Activated naive CD8-positive, alpha-beta T cell (primary cell): ENCODE measurements at regions not wholly inside any gene's neighbourhood (a gene's known extent, or its start where the extent isn't known, plus 50 kb on each side); places are given as distances from the start of the nearest gene placed in this dataset.

Source experiments
- H3K27ac Mint-ChIP-seq: one replicate; pipeline ENCODE4 v1.8.0; 2021; ENCODE audit warnings: mixed read lengths
- H3K27me3 Mint-ChIP-seq: one replicate; pipeline ENCODE4 v1.8.0; 2021; ENCODE audit warnings: mixed read lengths
- H3K36me3 Mint-ChIP-seq: one replicate; pipeline ENCODE4 v1.8.0; 2021; ENCODE audit warnings: mixed read lengths
- H3K4me1 Mint-ChIP-seq: one replicate; pipeline ENCODE4 v1.8.0; 2021; ENCODE audit warnings: low read depth, mixed read lengths
- H3K4me3 Mint-ChIP-seq: one replicate; pipeline ENCODE4 v1.8.0; 2021; ENCODE audit warnings: mild to moderate bottlenecking, mixed read lengths
- H3K9me3 Mint-ChIP-seq: one replicate; pipeline ENCODE4 v1.8.0; 2021; ENCODE audit warnings: low read depth, mixed read lengths

- Mint-ChIP-seq H3K4me3 (no peak overlapping the region), H3K4me1 (no peaks in the 10 kb centered on the region), H3K36me3 (no peaks in the 10 kb centered on the region), H3K27ac (no peak overlapping the region), H3K9me3 (no peaks in the 10 kb centered on the region), H3K27me3 (no peaks in the 10 kb centered on the region)
Measured at GRCh38 chr14:22412926-22413411, 176.1 kb downstream of the DAD1 start.

DNA sequence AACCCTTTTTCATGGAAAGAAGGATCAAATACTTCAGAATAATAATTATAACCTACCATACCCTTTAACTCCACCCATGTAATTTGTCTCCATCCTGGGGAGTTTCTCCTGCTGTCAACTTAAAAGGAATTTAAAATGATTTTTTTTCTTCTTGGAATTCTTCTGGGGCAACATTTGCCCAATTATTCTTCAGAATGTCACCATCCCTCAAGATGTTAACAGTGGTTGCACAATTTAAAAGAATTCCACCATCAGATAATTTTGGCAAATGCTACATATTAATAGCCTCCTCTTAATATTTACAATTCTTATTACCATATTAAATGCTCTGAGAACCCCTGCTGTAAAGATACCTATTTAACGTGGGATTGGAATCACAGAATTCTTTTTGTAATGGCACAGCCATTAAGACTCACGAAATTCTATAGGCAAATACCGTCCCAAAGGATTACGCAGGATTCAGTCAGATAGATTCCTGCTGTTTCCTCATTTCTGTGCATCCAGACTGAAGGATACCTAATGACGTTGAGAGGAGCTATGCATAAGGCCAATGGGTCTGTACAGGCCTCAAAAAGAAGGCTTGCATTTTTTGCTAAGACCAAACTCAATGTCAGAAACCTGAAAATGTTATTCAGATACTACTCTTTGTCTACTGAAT, 177.5 kb downstream of the DAD1 start:
- H3K27ac Mint-ChIP-seq = no peak overlapping the region
- H3K4me3 Mint-ChIP-seq = no peak overlapping the region
- no peaks in the 10 kb centered on the region for H3K27me3 Mint-ChIP-seq
- no peaks in the 10 kb centered on the region for H3K9me3 Mint-ChIP-seq
- H3K36me3 Mint-ChIP-seq = no peaks in the 10 kb centered on the region
- no peaks in the 10 kb centered on the region for H3K4me1 Mint-ChIP-seq

- no peaks in the 10 kb centered on the region for H3K4me1 Mint-ChIP-seq
- H3K27ac Mint-ChIP-seq = no peak overlapping the region
- no peaks in the 10 kb centered on the region for H3K36me3 Mint-ChIP-seq
Measured at GRCh38 chr14:22410497-22410896, 178.5 kb downstream of the DAD1 start.

DNA sequence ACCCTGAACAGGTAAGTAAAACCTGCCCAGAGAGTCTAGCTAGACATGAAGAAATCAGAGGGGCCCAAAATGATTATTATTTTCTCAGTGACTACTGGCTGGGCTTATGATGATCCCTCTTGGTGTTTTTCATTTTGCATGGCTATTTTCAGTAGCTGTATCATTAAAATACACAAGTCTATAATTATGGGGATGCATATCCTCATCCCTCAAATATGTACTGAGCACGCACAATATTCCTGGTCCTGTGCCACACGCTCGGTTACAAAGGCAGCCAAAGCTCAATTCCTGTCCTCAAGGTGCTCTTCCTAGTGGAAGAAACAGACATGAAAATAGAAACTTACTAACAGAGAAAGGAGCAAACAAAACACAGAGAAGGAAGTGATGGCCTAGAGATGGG, 180.0 kb downstream of the DAD1 start:
- no peaks in the 10 kb centered on the region for H3K36me3 Mint-ChIP-seq
- no peaks in the 10 kb centered on the region for H3K27me3 Mint-ChIP-seq
- no peak overlapping the region for H3K4me3 Mint-ChIP-seq
- H3K4me1 Mint-ChIP-seq = no peaks in the 10 kb centered on the region
- H3K9me3 Mint-ChIP-seq = no peaks in the 10 kb centered on the region
- no peak overlapping the region for H3K27ac Mint-ChIP-seq

More at GRCh38 chr14:22410497-22410896, 178.5 kb downstream of the DAD1 start:
- Mint-ChIP-seq H3K27me3 (no peaks in the 10 kb centered on the region), H3K4me3 (no peak overlapping the region), H3K9me3 (no peaks in the 10 kb centered on the region)

GRCh38 chr14:22408547-22408946, 180.5 kb downstream of the DAD1 start:
- H3K4me1 Mint-ChIP-seq = no peaks in the 10 kb centered on the region
- H3K27me3 Mint-ChIP-seq = no peaks in the 10 kb centered on the region
- H3K4me3 Mint-ChIP-seq = no peak overlapping the region
- no peak overlapping the region for H3K27ac Mint-ChIP-seq
- no peaks in the 10 kb centered on the region for H3K9me3 Mint-ChIP-seq
- H3K36me3 Mint-ChIP-seq = no peaks in the 10 kb centered on the region

DNA sequence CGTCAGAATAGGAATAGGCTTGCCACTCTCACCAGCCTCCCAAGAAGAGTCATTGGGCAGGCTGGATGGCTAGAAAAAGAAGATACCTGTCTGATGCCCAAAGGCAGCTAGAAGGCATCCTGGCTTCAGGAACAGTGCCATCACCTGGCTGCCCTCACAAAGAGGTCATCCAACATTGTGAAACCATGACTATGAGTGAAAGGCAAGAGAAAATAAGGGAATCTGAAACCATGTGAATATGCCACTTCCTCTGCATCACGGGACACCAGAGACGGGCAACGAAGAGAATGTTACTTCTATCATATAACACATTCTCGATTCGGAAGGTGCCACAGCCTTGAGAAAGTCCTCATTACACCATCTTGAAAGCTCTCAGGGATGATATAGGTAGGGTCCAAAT, 182.0 kb downstream of the DAD1 start:
- Mint-ChIP-seq H3K4me3 (no peak overlapping the region), H3K4me1 (no peaks in the 10 kb centered on the region), H3K36me3 (no peaks in the 10 kb centered on the region), H3K27me3 (no peaks in the 10 kb centered on the region), H3K9me3 (no peaks in the 10 kb centered on the region), H3K27ac (no peak overlapping the region)

- Mint-ChIP-seq H3K4me3 (no peak overlapping the region), H3K36me3 (no peaks in the 10 kb centered on the region), H3K27ac (no peak overlapping the region), H3K9me3 (no peaks in the 10 kb centered on the region), H3K27me3 (no peaks in the 10 kb centered on the region), H3K4me1 (no peaks in the 10 kb centered on the region)
Measured at GRCh38 chr14:22405201-22405600, 183.8 kb downstream of the DAD1 start.

GRCh38 chr14:22403296-22403695, 185.7 kb downstream of the DAD1 start:
- H3K36me3 Mint-ChIP-seq = no peaks in the 10 kb centered on the region
- no peaks in the 10 kb centered on the region for H3K27me3 Mint-ChIP-seq
- H3K4me3 Mint-ChIP-seq = no peak overlapping the region
- H3K27ac Mint-ChIP-seq = no peak overlapping the region
- no peaks in the 10 kb centered on the region for H3K9me3 Mint-ChIP-seq
- H3K4me1 Mint-ChIP-seq = no peaks in the 10 kb centered on the region

DNA sequence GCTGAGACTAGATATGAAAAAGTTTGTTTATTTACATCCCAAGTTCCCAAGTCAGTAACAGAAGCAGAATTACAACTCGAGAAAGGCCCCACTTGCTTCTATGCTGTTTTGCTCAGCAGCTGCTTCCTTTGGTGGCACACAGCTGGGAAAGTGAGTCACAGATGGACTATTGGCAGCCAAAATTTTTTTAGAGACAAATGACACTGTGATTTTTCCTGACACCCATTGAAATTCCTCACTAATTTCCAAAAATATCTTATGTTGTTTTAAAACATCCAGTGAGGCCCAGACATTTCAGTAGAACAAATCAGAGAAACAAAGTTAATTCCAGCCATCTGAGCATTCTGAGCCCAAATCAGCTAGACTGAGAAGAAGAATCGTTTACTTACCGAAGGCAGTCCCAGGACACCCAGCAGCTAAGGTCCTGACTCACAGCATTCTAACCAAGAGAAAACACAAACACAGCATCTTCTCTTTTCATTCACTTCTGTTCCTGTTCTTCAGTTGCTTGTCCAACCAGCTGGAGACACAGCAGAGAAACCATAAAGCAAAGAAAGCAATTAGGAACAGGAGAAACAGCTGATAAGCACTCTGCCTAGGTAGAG, 188.3 kb downstream of the DAD1 start:
- Mint-ChIP-seq H3K9me3 (no peaks in the 10 kb centered on the region), H3K27me3 (no peaks in the 10 kb centered on the region), H3K4me3 (no peak overlapping the region)

DNA sequence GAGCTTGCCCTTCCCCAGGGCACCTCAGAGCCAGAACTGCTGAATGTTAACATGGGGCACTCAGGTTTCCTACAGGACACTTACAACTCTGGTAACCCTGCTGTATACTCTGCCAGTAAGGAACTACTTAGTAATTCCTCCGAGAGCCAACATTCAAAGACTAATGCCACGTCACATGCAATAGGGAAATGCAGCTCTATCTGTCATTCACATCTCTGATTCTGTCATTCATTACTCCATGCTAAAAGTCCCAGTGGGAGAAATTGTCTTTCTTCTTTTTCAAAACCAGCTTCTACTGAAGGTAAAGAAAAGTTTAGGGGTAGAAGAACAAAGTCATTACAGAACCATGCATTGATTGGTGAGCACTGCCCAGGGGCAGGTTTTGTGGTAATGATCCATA, 189.2 kb downstream of the DAD1 start:
- Mint-ChIP-seq H3K4me1 (no peaks in the 10 kb centered on the region), H3K27ac (no peak overlapping the region), H3K27me3 (no peaks in the 10 kb centered on the region), H3K9me3 (no peaks in the 10 kb centered on the region), H3K36me3 (no peaks in the 10 kb centered on the region), H3K4me3 (no peak overlapping the region)

More for the DNA sequence above, 188.3 kb downstream of the DAD1 start:
- no peaks in the 10 kb centered on the region for H3K36me3 Mint-ChIP-seq
- H3K4me1 Mint-ChIP-seq = no peaks in the 10 kb centered on the region
- no peak overlapping the region for H3K27ac Mint-ChIP-seq

- Mint-ChIP-seq H3K4me1 (no peaks in the 10 kb centered on the region), H3K4me3 (no peak overlapping the region), H3K9me3 (no peaks in the 10 kb centered on the region), H3K36me3 (no peaks in the 10 kb centered on the region), H3K27me3 (no peaks in the 10 kb centered on the region), H3K27ac (no peak overlapping the region)
Measured at GRCh38 chr14:22397221-22397737, 191.7 kb downstream of the DAD1 start.

DNA sequence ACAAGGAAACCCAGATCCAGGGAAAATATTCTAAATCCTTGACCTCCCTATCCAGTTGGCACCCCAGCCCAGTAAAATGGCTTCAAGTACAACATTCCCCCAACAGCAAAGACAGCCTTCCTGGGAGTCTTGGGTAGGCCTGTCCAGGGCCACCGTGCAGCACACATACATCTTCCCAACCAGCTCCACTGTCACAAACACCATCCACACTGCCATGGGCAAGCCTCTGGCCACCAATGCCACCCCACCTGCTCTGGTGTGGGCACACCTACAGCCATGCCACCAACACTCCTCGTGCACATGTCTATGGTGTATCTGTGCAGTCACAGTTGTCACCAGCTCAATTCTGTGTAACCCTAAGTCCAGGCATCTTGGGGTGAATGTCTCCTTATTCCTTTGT, 193.2 kb downstream of the DAD1 start:
- Mint-ChIP-seq H3K9me3 (no peaks in the 10 kb centered on the region), H3K36me3 (no peaks in the 10 kb centered on the region), H3K27ac (no peak overlapping the region), H3K4me1 (no peaks in the 10 kb centered on the region), H3K4me3 (no peak overlapping the region), H3K27me3 (no peaks in the 10 kb centered on the region)

- no peaks in the 10 kb centered on the region for H3K9me3 Mint-ChIP-seq
- no peaks in the 10 kb centered on the region for H3K36me3 Mint-ChIP-seq
- H3K27me3 Mint-ChIP-seq = no peaks in the 10 kb centered on the region
- no peaks in the 10 kb centered on the region for H3K4me1 Mint-ChIP-seq
- H3K4me3 Mint-ChIP-seq = no peak overlapping the region
- H3K27ac Mint-ChIP-seq = no peak overlapping the region
Measured at GRCh38 chr14:22394616-22395015, 194.4 kb downstream of the DAD1 start.

GRCh38 chr14:22393796-22394195, 195.2 kb downstream of the DAD1 start:
- H3K27me3 Mint-ChIP-seq = no peaks in the 10 kb centered on the region
- no peaks in the 10 kb centered on the region for H3K36me3 Mint-ChIP-seq
- no peak overlapping the region for H3K4me3 Mint-ChIP-seq
- H3K4me1 Mint-ChIP-seq = no peaks in the 10 kb centered on the region
- no peaks in the 10 kb centered on the region for H3K9me3 Mint-ChIP-seq
- no peak overlapping the region for H3K27ac Mint-ChIP-seq

GRCh38 chr14:22391908-22392565, 197.0 kb downstream of the DAD1 start:
- H3K27ac Mint-ChIP-seq = no peak overlapping the region
- no peaks in the 10 kb centered on the region for H3K4me1 Mint-ChIP-seq
- no peaks in the 10 kb centered on the region for H3K27me3 Mint-ChIP-seq
- H3K9me3 Mint-ChIP-seq = no peaks in the 10 kb centered on the region
- no peak overlapping the region for H3K4me3 Mint-ChIP-seq
- no peaks in the 10 kb centered on the region for H3K36me3 Mint-ChIP-seq
